ENCODE measurements at regions not wholly inside any gene's neighbourhood (a gene's known extent, or its start where the extent isn't known, plus 50 kb on each side); places are given as distances from the start of the nearest gene placed in this dataset.

DNA sequence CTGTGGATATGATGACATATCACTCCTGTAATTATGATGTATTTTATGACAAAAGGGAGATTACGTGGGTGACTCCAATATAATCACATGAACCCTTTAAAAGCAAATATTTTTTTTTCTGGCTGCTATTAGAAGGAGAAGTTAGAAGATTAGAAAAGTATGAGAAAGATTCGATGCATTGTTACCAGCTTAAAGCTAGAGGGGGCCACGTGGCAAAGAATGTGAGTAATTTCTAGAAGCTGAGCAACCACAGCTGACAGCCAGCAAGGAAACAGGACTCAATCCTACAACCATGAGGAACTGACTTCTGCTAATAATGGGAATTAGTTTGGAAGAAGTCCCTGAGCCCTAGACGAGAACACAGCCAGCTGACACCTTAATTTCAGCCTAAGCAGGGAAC, 56.3 kb upstream of the C1orf87 start:
- no peaks in the 10 kb centered on the region for H3K79me2 ChIP-seq (ENCODE audit: insufficient read depth, low read depth, low read length)
- H3K4me1 ChIP-seq (ENCODE audit: insufficient read depth, low read length, poor library complexity, severe bottlenecking) = no peaks in the 10 kb centered on the region
- no peaks in the 10 kb centered on the region for H4K20me1 ChIP-seq (ENCODE audit: insufficient read depth, low read length)
- H3K4me2 ChIP-seq (ENCODE audit: low read length) = no peak overlapping the region
- H3K9me2 ChIP-seq (ENCODE audit: insufficient read depth, low read length) = no peaks in the 10 kb centered on the region
- H3K4me3 ChIP-seq (ENCODE audit: low read depth, low read length, poor library complexity, severe bottlenecking) = no peak overlapping the region
- ChIA-PET CTCF (ENCODE audit: unreplicated experiment) (no interaction called here), POLR2A (no interaction called here)
- intact Hi-C loops (cut with micrococcal nuclease; ENCODE audit: unreplicated experiment) = no loop called here
- no peak overlapping the region for H2AFZ ChIP-seq (ENCODE audit: low read length)
- DNase-seq (ENCODE audit: low spot score) = no peak
- TF ChIP-seq, protein P1, sequence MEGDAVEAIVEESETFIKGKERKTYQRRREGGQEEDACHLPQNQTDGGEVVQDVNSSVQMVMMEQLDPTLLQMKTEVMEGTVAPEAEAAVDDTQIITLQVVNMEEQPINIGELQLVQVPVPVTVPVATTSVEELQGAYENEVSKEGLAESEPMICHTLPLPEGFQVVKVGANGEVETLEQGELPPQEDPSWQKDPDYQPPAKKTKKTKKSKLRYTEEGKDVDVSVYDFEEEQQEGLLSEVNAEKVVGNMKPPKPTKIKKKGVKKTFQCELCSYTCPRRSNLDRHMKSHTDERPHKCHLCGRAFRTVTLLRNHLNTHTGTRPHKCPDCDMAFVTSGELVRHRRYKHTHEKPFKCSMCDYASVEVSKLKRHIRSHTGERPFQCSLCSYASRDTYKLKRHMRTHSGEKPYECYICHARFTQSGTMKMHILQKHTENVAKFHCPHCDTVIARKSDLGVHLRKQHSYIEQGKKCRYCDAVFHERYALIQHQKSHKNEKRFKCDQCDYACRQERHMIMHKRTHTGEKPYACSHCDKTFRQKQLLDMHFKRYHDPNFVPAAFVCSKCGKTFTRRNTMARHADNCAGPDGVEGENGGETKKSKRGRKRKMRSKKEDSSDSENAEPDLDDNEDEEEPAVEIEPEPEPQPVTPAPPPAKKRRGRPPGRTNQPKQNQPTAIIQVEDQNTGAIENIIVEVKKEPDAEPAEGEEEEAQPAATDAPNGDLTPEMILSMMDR (conservative IDR thresholded peaks at IDR 0.05; ENCODE audit: low read length) = no peak
- TF ChIP-seq EZH2phosphoT487 (IDR thresholded peaks at IDR 0.05; ENCODE audit: borderline replicate concordance, low read depth, low read length) = no peak
- no peak overlapping the region for H3K27ac ChIP-seq (ENCODE audit: low read depth, low read length, poor library complexity, severe bottlenecking)
- no TSS peak for BruUV-seq (replicated peaks)
- H3K9me3 ChIP-seq (ENCODE audit: low read length) = no peaks in the 10 kb centered on the region
- no peaks in the 10 kb centered on the region for H3K36me3 ChIP-seq (ENCODE audit: insufficient read depth, low read length)

DNA sequence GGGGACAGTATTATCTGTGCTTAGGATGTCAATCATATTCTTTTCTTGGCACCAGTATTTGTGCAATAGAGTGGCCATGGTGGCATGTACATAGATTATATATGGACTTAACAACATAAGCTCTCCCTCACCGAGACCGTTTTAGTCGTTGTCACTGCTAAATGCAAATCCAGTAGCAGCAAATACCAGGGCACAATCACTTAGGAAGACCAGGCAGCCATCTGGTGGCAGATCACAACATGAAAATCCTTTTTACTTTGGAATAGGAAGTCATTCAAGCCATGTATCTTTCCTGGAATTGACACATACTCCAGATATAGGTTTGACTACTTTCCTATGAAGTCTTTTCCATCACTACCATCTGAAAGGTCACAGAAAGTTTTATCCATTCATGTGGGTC, 53.2 kb upstream of the C1orf87 start:
- TF ChIP-seq EZH2phosphoT487 (IDR thresholded peaks at IDR 0.05; ENCODE audit: borderline replicate concordance, low read depth, low read length) = no peak
- TF ChIP-seq, protein P1 (conservative IDR thresholded peaks at IDR 0.05; ENCODE audit: low read length) = no peak

More for the DNA sequence above, 53.2 kb upstream of the C1orf87 start:
- H3K4me1 ChIP-seq (ENCODE audit: insufficient read depth, low read length, poor library complexity, severe bottlenecking) = no peaks in the 10 kb centered on the region
- H3K79me2 ChIP-seq (ENCODE audit: insufficient read depth, low read depth, low read length) = no peaks in the 10 kb centered on the region
- no peaks in the 10 kb centered on the region for H3K9me3 ChIP-seq (ENCODE audit: low read length)
- no peak overlapping the region for H3K27ac ChIP-seq (ENCODE audit: low read depth, low read length, poor library complexity, severe bottlenecking)
- H2AFZ ChIP-seq (ENCODE audit: low read length) = no peak overlapping the region
- ChIA-PET POLR2A (no interaction called here), CTCF (ENCODE audit: unreplicated experiment) (no interaction called here)
- DNase-seq (ENCODE audit: low spot score) = no peak
- H4K20me1 ChIP-seq (ENCODE audit: insufficient read depth, low read length) = no peaks in the 10 kb centered on the region
- H3K4me3 ChIP-seq (ENCODE audit: low read depth, low read length, poor library complexity, severe bottlenecking) = no peak overlapping the region
- no peaks in the 10 kb centered on the region for H3K9me2 ChIP-seq (ENCODE audit: insufficient read depth, low read length)
- BruUV-seq (replicated peaks) = no TSS peak
- H3K4me2 ChIP-seq (ENCODE audit: low read length) = no peak overlapping the region
- intact Hi-C loops (cut with micrococcal nuclease; ENCODE audit: unreplicated experiment) = no loop called here
- no peaks in the 10 kb centered on the region for H3K36me3 ChIP-seq (ENCODE audit: insufficient read depth, low read length)

All from OCI-LY7 (cell line).